ENCODE measurements at regions not wholly inside any gene's neighbourhood (a gene's known extent, or its start where the extent isn't known, plus 50 kb on each side); places are given as distances from the start of the nearest gene placed in this dataset.
"Not testable (repeated sequence)": the region's sequence is repeated elsewhere in the genome, so short reads cannot be mapped to it uniquely, and the experiment has no call there.

GRCh38 chr20:48528346-48528745 is 299.5 kb downstream of the PREX1 start:
- no peak for DNase-seq

DNA sequence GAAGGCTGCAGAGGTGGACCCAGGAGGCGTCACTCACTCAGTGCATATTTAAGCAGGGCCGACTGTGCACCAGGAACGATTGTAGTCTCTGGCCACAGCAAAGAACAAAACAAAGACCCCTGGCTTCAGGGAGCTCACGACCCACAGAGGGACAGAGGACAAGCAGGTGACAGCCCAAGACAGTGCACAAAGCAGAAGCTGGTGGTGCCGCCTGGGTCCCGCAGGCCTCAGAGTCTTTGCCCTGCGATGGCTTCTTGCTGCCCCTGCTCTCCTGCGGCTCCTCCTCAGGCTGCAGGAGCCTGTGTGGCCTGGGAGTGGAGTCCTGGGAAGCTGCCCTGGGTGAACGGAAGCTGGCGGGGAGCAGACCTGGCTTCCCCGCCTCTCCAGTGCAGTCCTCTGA is 300.0 kb downstream of the PREX1 start:
- no peak for DNase-seq

DNA sequence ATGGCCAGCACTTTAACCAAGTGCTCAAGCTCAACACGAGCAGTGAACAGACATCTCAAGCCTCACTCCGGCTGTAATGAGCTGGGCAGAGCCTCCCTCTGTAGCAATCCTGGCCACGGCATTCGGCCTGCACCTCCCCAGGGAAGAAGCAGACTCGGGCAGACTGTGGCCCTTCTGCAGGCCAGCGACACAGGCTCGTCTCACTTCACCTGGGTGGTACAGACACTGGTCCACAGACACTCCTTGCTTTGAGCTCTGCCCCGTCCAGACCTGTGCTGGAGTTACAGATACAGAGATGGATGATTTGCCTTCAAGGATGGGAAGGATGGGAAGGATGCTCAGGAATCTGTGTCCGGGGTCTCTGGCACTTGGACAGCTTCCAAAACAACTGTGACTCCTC is 300.9 kb downstream of the PREX1 start:
- no peak for DNase-seq

- DNase-seq = no peak
Observed at GRCh38 chr20:48525400-48525799, 302.4 kb downstream of the PREX1 start.

DNA sequence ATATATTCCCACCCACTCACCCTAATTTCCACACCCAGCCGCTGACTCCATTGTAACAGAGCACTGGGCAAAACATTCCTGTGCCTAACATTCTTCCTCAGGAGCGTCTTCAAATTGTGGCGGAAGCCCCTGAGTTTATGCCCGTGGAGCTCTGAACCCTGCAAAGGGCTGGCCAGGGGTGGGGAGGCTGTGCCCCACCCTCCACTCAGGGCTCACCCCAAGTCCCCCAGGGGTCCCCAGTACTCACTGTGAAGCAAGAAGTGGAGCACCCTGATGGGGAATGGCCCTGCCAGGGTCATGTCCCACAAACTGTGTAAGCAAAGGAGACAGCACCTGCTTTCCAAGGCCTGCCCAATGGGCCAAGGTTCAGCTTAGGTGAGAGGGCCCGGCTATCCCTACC is 303.2 kb downstream of the PREX1 start:
- DNase-seq = no peak

DNA sequence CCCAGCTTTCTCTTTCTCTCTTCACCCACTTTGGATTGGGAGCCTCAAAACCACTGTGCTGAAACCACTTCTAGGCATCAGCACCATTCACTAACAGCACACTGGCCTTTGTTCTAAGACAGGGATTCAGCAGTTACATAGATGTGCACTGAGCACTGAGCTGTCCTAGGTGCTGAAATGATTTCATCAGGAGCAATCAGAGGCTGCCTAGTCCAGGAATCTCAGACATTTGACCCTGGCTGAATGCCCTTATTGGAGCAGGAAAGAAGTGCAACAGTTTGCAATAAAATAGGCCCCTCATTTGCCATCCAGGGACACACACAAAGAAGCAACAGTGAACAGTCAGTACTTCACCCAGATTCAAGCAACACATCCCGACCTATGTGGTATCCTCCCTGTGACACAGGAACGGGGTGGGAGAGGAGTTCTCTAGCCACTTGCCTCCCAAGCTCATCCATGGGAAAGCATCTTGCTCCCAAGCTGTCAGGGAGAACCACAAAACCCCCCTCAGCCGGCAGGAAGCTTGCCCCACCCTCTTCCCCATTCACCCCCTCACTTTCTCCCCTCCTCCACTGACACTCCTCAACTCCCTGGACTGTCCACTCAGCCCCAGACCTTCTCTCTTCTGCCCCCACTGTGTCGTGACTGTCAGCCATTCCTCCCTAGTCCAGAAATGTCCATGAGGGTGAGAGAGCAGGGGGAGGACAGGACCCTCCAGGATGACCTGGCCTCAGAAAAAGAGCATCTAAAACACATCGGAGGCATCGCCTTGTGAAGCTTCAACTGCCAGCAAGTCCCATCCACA is 304.4 kb downstream of the PREX1 start:
- peak; percentile 72 for DNase-seq

GRCh38 chr20:48521121-48521520 is 306.7 kb downstream of the PREX1 start:
- DNase-seq = no peak

DNA sequence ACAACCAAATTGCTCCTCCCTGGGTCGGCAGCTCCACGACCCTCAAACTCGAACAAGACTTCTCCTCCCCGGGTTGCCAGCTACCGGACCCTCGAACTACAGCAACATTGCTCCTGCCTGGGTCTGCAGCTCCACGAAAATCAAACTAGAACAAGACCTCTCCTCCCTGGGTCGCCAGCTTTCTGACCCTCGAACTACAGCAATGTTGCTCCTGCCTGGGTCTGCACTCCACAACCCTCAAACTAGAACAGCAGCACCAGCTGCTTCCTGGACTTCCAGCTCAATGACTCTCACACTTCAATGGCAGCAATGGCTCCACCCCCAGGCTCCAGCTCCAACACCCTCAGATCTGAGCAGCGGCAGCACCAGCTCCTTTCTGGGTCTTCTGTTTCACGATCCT is 311.6 kb downstream of the PREX1 start:
- peak; percentile 15 for DNase-seq

- not testable (repeated sequence) for DNase-seq
Observed at GRCh38 chr20:48514577-48514976, 313.2 kb downstream of the PREX1 start.

GRCh38 chr20:48512539-48512938 is 315.3 kb downstream of the PREX1 start:
- not testable (repeated sequence) for DNase-seq

GRCh38 chr20:48505066-48505465 is 322.7 kb downstream of the PREX1 start:
- DNase-seq = not testable (repeated sequence)

GRCh38 chr20:48503166-48503815 is 324.5 kb downstream of the PREX1 start:
- DNase-seq = no peak

DNA sequence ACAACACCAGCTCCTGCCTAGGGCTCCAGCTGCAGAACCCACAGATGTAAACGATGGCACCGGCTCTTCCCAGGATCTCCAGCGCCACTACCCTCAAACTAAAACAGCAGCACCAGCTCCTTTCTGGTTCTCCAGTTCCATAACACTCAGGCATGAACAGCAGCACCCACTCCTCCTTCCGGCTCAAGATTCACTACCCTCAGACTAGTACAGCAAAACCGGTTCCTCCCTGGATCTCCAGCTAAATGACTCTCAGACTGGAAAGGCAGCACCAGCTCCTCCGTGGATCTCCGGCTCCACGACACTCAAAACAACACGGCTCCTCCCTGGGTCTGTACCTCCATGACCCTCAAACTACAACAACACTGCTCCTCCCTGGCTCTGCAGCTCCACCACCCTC is 325.0 kb downstream of the PREX1 start:
- no peak for DNase-seq

GRCh38 chr20:48502016-48502415 is 325.8 kb downstream of the PREX1 start:
- no peak for DNase-seq

DNA sequence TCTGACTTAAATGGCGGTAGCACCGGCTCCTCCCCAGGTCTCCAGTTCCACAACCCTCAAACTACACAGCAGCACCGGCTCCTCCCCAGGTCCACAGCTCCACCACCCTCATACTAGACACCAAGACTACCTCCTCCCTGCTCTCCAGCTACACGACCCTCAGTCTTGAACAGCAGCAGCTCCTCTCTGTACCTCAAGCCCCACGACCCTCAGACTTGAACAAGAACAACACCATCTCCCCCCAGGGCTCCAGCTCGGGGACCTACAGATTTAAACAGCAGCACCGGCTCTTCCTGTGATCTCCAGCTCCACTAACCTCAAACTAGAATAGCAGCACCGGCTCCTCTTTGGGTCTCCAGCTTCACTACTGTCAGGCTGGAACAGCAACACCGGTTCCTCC is 326.9 kb downstream of the PREX1 start:
- not testable (repeated sequence) for DNase-seq

GRCh38 chr20:48498939-48499338 is 328.9 kb downstream of the PREX1 start:
- DNase-seq = not testable (repeated sequence)

- not testable (repeated sequence) for DNase-seq
Observed at GRCh38 chr20:48498125-48498524, 329.7 kb downstream of the PREX1 start.

- DNase-seq = no peak
Observed at GRCh38 chr20:48493966-48494365, 333.8 kb downstream of the PREX1 start.

DNA sequence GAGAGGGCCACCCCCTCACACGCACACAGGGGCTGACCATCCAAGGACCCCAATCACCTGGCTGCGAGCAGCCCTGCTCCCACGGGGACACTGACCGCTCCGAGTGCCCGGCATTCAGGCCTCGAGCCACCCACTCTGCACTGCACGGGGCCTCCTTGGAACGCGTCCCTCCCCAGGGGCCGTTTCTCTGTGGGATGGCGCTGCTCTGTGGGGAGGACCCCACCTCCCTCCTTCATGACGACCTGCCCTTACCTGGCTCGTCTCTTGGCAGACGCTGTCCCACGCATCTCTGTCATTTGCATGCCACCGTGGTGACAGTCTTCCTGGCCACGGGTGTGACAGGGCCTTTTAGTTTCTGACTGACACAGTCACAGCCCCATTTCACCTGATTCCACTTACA is 334.5 kb downstream of the PREX1 start:
- not testable (repeated sequence) for DNase-seq

DNA sequence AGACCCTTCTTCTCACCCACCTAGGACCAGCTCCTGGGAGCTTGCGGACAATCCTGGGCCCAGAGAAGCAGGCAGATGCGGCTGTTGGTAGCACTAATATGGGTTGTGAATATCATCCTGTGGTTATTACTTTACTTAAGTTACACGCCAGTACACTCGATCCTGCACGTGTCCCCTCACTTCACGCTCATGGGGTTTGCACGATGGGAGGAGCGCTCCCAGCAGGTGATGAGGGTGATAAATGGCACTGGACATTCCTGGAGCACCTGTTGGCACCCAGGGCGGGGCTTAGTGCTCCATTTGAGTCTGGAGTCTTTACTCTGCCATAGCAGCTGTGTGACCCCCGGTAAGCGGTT is 335.1 kb downstream of the PREX1 start:
- no peak for DNase-seq

GRCh38 chr20:48492015-48492714 is 335.6 kb downstream of the PREX1 start:
- DNase-seq = no peak

DNA sequence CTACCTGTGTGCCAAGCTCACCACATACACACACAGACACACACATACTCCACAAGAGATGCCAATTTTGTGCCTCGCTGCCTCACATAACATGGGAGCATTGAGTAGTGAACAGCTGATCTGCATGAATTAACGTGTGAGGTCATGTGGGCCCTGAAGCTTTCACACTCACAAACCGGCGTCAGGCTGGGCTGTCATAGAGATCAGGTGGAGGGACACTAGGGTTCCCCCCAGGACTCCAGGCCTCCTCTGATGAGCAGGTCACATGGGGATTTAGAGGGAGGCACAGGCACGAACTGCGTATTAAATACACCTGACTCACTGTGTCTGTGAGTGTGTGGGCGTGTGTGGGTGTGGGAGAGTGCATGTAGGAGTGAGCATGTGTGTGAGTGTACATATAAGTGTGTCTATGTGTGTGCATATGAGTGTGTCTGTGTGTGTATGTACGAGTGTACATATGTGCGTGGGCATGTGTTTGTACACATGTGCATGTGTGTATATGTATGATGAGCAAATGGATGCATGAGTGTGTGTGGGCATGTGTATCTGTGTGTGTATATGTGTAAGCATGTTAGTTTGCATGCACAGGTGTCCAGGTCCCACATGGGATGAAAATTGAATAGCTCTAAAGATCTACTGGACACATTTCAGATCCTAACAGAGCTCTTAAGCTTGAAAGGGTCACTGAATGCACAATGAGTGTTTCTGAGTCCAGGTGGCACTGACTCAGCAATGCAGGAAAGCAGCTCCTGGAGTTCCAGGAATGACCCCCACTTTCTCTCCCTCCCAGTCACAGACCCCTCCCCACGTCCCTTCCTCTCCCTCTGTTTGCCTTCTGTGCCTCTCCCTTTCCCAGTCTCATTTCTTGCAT is 336.6 kb downstream of the PREX1 start:
- DNase-seq = no peak

DNA sequence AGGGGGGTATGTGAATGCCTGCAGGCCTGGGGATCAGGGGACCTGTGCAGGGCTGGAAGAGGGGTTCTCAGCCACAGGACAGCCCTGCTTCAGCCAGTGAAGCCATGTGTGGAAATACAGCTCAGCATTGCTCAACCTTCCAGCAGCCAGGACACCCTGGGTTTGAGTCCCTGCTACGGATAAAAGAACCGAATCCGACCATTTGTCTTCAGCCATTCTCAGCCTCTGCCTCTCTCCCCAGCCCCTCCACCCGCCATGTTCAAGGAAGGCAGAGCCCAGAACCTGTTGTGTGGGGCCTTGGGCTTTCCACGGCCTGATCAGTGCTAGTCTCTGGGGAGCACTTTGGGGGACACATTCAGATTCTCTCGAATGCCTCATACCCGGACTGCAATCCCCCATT is 337.5 kb downstream of the PREX1 start:
- not testable (repeated sequence) for DNase-seq

Data from hematopoietic multipotent progenitor cell treated with erythropoietin and hydrocortisone succinate and interleukin-3 and kit ligand, for 4 days (in vitro differentiated cells).